Heart left ventricle (tissue), 13 donors: ENCODE measurements at regions not wholly inside any gene's neighbourhood (a gene's known extent, or its start where the extent isn't known, plus 50 kb on each side); places are given as distances from the start of the nearest gene placed in this dataset.

ENCODE experiments used
- POLR2A ChIP-seq, 2 donors: fragments of 450-650 bp; IDR thresholded peaks; one replicate each; pipeline ENCODE4 v1.6.1; 2017; ENCODE audit warnings: antibody characterized with exemption in 2 of 2, mild to moderate bottlenecking in 2 of 2, moderate library complexity in 2 of 2
- TF ChIP-seq, protein P1 (sequence below), 12 donors: fragments of 200-600 bp; sonication (generic) in 4 of 12; IDR thresholded peaks; one replicate each; pipeline versions ENCODE4 v1.5.0 to v1.8.0; 2018 to 2022; ENCODE audit warnings: antibody characterized with exemption in 12 of 12, mild to moderate bottlenecking in 5 of 12
- donor health status: ischemic (EF 13 %, LVEDD 7.1; RV severe dilation, severe dysfunction).
- donor health status: DM: no; HTN: yes; CAD: no.
- donor health status: DM: no; HTN: no; CAD: no.
- donor health status: ischemic (EF 25% LVEDD 6.9; RV normal size, moderate dysfunction).
- donor health status: ischemic (EF 25% LVEDD 5.7; RV mildly dilated, moderate dysfunction).
- donor health status: ischemic (EF 35%, LVEDD 5.7; RV mildly dilated, moderate dysfunction).
- donor health status: nonischemic (EF 11% LVEDD 7.7; RV severe dilation, severe dysfunction).
- donor health status: DM: yes; HTN: yes; CAD: no.
- donor health status: PGD.
- donor health status: ischemic (EF 29% LVEDD 5.4; RV normal size, mild dysfunction).
- donor health status: nonischemic (EF 23%, LVEDD 6.1; RV moderate dilation, normal function).

DNA sequence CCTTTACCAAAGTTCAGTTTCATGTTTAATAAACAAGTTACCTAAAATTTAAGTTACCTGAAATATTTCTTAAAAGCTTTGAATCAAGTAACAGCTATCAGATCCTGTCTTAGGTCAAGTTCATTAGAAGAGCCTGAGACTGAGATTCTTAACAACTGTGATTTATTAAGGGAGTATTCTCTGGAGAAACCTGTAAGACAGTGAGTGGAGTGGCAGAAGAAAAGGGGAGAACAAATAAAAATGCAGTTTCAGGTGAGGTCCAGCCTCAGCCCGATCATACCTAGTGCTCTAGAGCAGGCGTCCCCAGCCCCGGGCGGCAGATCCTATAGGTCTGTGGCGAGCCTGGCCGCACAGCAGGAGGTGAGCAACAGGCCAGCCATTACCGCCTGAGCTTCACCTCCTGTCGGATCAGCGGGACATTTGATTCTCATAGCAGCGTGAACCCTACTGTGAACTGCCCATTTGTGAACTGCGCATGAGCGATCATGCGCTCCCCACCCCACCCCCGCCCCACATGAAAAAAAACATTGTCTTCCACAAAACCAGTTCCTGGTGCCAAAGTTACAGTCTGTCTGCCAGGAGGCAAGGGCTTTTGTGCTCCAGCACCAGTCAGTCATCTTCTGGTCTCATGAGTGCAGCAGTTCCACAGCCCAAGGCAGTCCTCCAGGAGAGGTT is 59.2 kb upstream of the ADGRB3 start:
- TF ChIP-seq, protein P1, sequence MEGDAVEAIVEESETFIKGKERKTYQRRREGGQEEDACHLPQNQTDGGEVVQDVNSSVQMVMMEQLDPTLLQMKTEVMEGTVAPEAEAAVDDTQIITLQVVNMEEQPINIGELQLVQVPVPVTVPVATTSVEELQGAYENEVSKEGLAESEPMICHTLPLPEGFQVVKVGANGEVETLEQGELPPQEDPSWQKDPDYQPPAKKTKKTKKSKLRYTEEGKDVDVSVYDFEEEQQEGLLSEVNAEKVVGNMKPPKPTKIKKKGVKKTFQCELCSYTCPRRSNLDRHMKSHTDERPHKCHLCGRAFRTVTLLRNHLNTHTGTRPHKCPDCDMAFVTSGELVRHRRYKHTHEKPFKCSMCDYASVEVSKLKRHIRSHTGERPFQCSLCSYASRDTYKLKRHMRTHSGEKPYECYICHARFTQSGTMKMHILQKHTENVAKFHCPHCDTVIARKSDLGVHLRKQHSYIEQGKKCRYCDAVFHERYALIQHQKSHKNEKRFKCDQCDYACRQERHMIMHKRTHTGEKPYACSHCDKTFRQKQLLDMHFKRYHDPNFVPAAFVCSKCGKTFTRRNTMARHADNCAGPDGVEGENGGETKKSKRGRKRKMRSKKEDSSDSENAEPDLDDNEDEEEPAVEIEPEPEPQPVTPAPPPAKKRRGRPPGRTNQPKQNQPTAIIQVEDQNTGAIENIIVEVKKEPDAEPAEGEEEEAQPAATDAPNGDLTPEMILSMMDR (IDR thresholded peaks at IDR 0.05), result no peak
- TF ChIP-seq POLR2A (IDR thresholded peaks at IDR 0.05), result no peak
